T-helper 2 cell treated with Interferon-gamma antibody and Interleukin-4, amounts not matched to agents 5 μg/mL and 100 μg/mL, for 36 hours (primary cell): ENCODE measurements at regions not wholly inside any gene's neighbourhood (a gene's known extent, or its start where the extent isn't known, plus 50 kb on each side); places are given as distances from the start of the nearest gene placed in this dataset.

Experiments used
- DNase-seq: peaks from one replicate; pipeline ENCODE4 v3.0.0; 2021; ENCODE audit warnings: low spot score
- H3K27ac Mint-ChIP-seq: one replicate; pipeline ENCODE4 v1.8.0; 2021; ENCODE audit warnings: mild to moderate bottlenecking, mixed read lengths
- H3K27me3 Mint-ChIP-seq: one replicate; pipeline ENCODE4 v1.8.0; 2021; ENCODE audit warnings: low read depth, mixed read lengths
- H3K36me3 Mint-ChIP-seq: one replicate; pipeline ENCODE4 v1.8.0; 2021; ENCODE audit warnings: low read depth, mixed read lengths
- H3K4me1 Mint-ChIP-seq: one replicate; pipeline ENCODE4 v1.8.0; 2021; ENCODE audit warnings: low read depth, mixed read lengths
- H3K4me3 Mint-ChIP-seq: one replicate; pipeline ENCODE4 v1.8.0; 2022; ENCODE audit warnings: mild to moderate bottlenecking, moderate library complexity, mixed read lengths
- H3K9me3 Mint-ChIP-seq: one replicate; pipeline ENCODE4 v1.8.0; 2021; ENCODE audit warnings: mixed read lengths

GRCh38 chr4:43341741-43342140, 449.2 kb downstream of the GRXCR1 start:
- no peaks in the 10 kb centered on the region for H3K27me3 Mint-ChIP-seq
- DNase-seq: no peak
- H3K36me3 Mint-ChIP-seq: no peaks in the 10 kb centered on the region
- no peaks in the 10 kb centered on the region for H3K4me1 Mint-ChIP-seq
- H3K9me3 Mint-ChIP-seq: peaks cover 17% of the 10 kb centered on the region
- H3K4me3 Mint-ChIP-seq: no peak overlapping the region
- no peak overlapping the region for H3K27ac Mint-ChIP-seq

GRCh38 chr4:43343298-43343697, 450.8 kb downstream of the GRXCR1 start:
- Mint-ChIP-seq H3K36me3 (no peaks in the 10 kb centered on the region), H3K9me3 (peaks cover 17% of the 10 kb centered on the region), H3K27me3 (no peaks in the 10 kb centered on the region), H3K4me1 (no peaks in the 10 kb centered on the region), H3K27ac (no peak overlapping the region), H3K4me3 (no peak overlapping the region)
- no peak for DNase-seq

DNA sequence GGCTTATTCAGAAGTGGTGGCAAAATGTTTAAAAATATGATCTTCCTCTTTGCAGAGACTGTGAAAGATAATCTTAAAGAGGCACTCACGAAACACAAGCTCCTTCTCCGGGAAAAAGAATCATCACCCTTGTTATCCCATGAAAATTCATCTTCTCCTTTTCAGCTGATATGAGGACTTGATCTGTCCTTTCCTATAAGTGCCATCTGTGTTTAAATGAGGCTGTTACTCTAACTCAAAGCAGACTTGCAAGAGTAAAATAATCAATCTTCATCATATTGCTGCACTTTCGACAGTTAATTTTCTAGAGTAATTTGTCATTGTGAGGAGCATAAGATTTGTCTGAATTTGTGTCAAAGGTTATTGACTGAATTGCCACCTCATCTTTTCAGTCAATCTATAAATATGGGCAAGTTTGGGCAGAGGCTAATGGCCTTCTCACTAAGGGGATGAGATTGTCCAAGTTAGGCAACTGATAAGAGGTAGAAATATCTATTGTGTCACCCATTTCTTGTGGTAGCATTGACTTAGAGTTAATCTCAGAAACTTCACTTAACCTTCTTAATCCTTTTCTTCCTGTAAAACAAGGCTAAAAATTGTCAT, 452.9 kb downstream of the GRXCR1 start:
- no peak overlapping the region for H3K4me3 Mint-ChIP-seq
- no peak for DNase-seq
- no peak overlapping the region for H3K27ac Mint-ChIP-seq
- peaks cover 17% of the 10 kb centered on the region for H3K9me3 Mint-ChIP-seq
- no peaks in the 10 kb centered on the region for H3K4me1 Mint-ChIP-seq
- H3K27me3 Mint-ChIP-seq: no peaks in the 10 kb centered on the region
- H3K36me3 Mint-ChIP-seq: no peaks in the 10 kb centered on the region

- Mint-ChIP-seq H3K27me3 (no peaks in the 10 kb centered on the region), H3K36me3 (no peaks in the 10 kb centered on the region), H3K4me1 (no peaks in the 10 kb centered on the region), H3K27ac (no peak overlapping the region), H3K9me3 (peaks cover 24% of the 10 kb centered on the region), H3K4me3 (no peak overlapping the region)
- no peak for DNase-seq
These were observed 456.1 kb downstream of the GRXCR1 start for GRCh38 chr4:43348591-43348990.

GRCh38 chr4:43351970-43352806, 459.7 kb downstream of the GRXCR1 start:
- no peak overlapping the region for H3K4me3 Mint-ChIP-seq
- H3K27ac Mint-ChIP-seq: no peak overlapping the region
- H3K36me3 Mint-ChIP-seq: no peaks in the 10 kb centered on the region
- no peaks in the 10 kb centered on the region for H3K27me3 Mint-ChIP-seq
- no peak for DNase-seq
- peaks cover 15% of the 10 kb centered on the region for H3K9me3 Mint-ChIP-seq
- no peaks in the 10 kb centered on the region for H3K4me1 Mint-ChIP-seq

GRCh38 chr4:43352859-43353258, 460.3 kb downstream of the GRXCR1 start:
- Mint-ChIP-seq H3K27me3 (no peaks in the 10 kb centered on the region), H3K9me3 (peaks cover 12% of the 10 kb centered on the region), H3K27ac (no peak overlapping the region), H3K4me3 (no peak overlapping the region), H3K36me3 (no peaks in the 10 kb centered on the region), H3K4me1 (no peaks in the 10 kb centered on the region)
- no peak for DNase-seq

- DNase-seq: no peak
- Mint-ChIP-seq H3K9me3 (peaks cover 11% of the 10 kb centered on the region), H3K27ac (no peak overlapping the region), H3K4me3 (no peak overlapping the region), H3K4me1 (no peaks in the 10 kb centered on the region), H3K36me3 (no peaks in the 10 kb centered on the region), H3K27me3 (no peaks in the 10 kb centered on the region)
These were observed 461.0 kb downstream of the GRXCR1 start for GRCh38 chr4:43353552-43353951.

GRCh38 chr4:43356786-43357185, 464.3 kb downstream of the GRXCR1 start:
- Mint-ChIP-seq H3K4me3 (no peak overlapping the region), H3K36me3 (no peaks in the 10 kb centered on the region), H3K27ac (no peak overlapping the region), H3K9me3 (peaks cover 4% of the 10 kb centered on the region), H3K4me1 (no peaks in the 10 kb centered on the region), H3K27me3 (no peaks in the 10 kb centered on the region)
- no peak for DNase-seq

DNA sequence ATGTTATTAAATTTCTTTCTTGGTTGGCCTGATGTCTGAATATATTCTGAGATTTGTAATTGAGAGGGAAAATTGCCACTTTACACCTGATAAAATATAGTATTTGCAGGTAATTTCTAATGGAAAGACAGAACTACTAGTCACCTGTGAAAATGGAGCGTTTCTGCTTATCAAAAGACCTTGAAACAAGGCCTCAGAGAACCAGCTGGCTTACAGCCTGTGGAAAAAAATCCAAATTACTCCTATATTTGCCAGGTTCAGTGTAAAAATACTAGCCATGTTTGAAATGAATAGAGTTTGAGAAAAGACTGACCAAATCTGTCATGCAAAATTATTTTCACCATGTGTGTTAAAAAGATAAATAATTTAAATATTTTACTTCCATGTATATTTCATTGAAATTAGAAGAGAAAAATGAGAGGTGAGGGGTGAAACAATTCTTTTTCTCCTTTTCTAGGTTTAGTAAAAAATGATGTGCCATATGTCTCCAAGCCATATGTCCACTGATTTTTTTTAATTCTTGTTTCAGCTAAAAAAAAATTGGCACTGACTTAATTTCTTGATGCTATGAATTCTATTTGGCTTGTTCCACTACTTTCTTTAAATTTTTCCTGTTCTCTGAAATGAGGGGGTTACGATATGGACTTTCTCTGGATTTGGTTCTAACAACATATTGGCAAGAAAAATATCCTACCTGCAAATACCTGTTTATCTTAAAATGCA, 464.9 kb downstream of the GRXCR1 start:
- Mint-ChIP-seq H3K27me3 (no peaks in the 10 kb centered on the region), H3K9me3 (peaks cover 4% of the 10 kb centered on the region), H3K36me3 (no peaks in the 10 kb centered on the region), H3K27ac (no peak overlapping the region), H3K4me3 (no peak overlapping the region), H3K4me1 (no peaks in the 10 kb centered on the region)
- no peak for DNase-seq

- Mint-ChIP-seq H3K36me3 (no peaks in the 10 kb centered on the region), H3K9me3 (no peaks in the 10 kb centered on the region), H3K4me1 (no peaks in the 10 kb centered on the region), H3K4me3 (no peak overlapping the region), H3K27me3 (no peaks in the 10 kb centered on the region), H3K27ac (no peak overlapping the region)
- DNase-seq: no peak
These were observed 467.8 kb downstream of the GRXCR1 start for GRCh38 chr4:43360296-43360695.

DNA sequence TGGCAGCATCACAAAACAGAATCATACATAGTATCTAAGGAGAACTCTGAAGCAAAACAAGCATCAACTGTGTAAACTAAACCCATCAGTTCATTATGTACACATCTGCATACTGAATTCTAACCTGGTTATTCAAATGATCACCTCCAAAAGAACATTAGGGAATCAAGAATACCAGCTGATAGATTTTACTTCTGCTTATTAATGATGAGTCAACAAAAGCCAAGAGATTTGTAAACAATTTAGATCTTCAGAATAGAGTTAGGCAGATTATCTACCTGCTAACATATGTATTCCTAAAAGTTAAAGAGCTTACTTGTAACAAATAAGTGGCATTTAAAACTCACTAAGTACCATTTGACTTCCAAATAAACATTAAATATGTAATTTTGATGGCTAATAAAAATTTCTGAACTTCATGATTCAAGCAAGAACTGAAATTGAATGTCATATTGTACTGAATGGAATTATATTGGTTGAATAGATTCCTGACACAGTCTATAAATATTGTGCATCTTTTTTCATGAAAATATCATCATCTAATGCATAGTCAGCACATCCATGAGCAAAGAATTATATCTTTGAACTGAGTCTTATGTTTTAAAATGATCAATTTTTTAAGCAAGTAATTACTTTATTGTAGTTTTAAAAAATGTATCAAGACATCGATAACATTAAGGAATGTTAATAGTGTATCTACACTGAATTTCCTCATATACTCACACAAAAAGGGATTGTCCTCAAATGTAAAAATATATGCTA, 470.5 kb downstream of the GRXCR1 start:
- DNase-seq: no peak
- Mint-ChIP-seq H3K27me3 (no peaks in the 10 kb centered on the region), H3K36me3 (no peaks in the 10 kb centered on the region), H3K9me3 (no peaks in the 10 kb centered on the region), H3K4me3 (no peak overlapping the region), H3K27ac (no peak overlapping the region), H3K4me1 (no peaks in the 10 kb centered on the region)

GRCh38 chr4:43369036-43369594, 476.6 kb downstream of the GRXCR1 start:
- H3K27me3 Mint-ChIP-seq: no peaks in the 10 kb centered on the region
- peaks cover 10% of the 10 kb centered on the region for H3K9me3 Mint-ChIP-seq
- H3K4me1 Mint-ChIP-seq: no peaks in the 10 kb centered on the region
- H3K27ac Mint-ChIP-seq: no peak overlapping the region
- H3K4me3 Mint-ChIP-seq: no peak overlapping the region
- no peak for DNase-seq
- H3K36me3 Mint-ChIP-seq: no peaks in the 10 kb centered on the region

DNA sequence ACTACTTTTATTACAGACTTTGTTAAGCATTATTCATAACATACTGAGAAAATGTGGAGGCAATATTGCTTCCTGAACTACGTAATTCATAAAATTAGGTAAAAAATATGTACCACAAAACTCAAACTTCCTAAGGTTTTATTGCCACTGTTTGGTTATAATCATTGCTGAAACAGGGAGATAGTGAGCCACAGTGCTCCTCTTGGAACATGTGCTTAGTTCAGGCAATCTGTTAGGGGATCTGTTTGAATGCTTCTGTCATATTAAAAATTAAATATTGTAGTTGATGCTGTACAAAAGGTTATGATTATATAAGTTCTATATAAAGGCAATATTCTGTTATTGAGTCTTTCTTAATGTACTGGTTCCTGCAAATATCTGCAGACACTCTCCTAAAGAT, 480.7 kb downstream of the GRXCR1 start:
- Mint-ChIP-seq H3K4me3 (no peak overlapping the region), H3K4me1 (no peaks in the 10 kb centered on the region), H3K27ac (no peak overlapping the region), H3K9me3 (peaks cover 18% of the 10 kb centered on the region), H3K27me3 (no peaks in the 10 kb centered on the region), H3K36me3 (no peaks in the 10 kb centered on the region)
- no peak for DNase-seq
